Chondrocyte (in vitro differentiated cells): ENCODE measurements at regions not wholly inside any gene's neighbourhood (a gene's known extent, or its start where the extent isn't known, plus 50 kb on each side); places are given as distances from the start of the nearest gene placed in this dataset.

Experiments used
- DNase-seq: peaks from one replicate; pipeline ENCODE4 v3.0.0; 2021; ENCODE audit warnings: mixed read lengths, low spot score
- H3K27ac Mint-ChIP-seq: one replicate; pipeline ENCODE4 v1.8.0; 2021; ENCODE audit warnings: mild to moderate bottlenecking, moderate library complexity, mixed read lengths; ENCODE audit not compliant: unreplicated experiment
- H3K27me3 Mint-ChIP-seq: 2 replicates; pipeline ENCODE4 v1.8.0; 2021; ENCODE audit warnings: low read depth, mixed read lengths
- H3K36me3 Mint-ChIP-seq: 2 replicates; pipeline ENCODE4 v1.8.0; 2021; ENCODE audit warnings: low read depth, mixed read lengths
- H3K4me1 Mint-ChIP-seq: 2 replicates; pipeline ENCODE4 v1.8.0; 2021; ENCODE audit warnings: low read depth, mild to moderate bottlenecking, mixed read lengths
- H3K4me3 Mint-ChIP-seq: one replicate; pipeline ENCODE4 v1.8.0; 2021; ENCODE audit warnings: mild to moderate bottlenecking, moderate library complexity, mixed read lengths; ENCODE audit not compliant: unreplicated experiment
- H3K9me3 Mint-ChIP-seq: 2 replicates; pipeline ENCODE4 v1.8.0; 2021; ENCODE audit warnings: low read depth, mixed read lengths
- CTCF ChIP-seq: fragments of 200-600 bp; sonication (generic); IDR thresholded peaks from 2 replicates; pipeline ENCODE4 v1.5.0; 2021; ENCODE audit warnings: antibody characterized with exemption, mild to moderate bottlenecking, moderate library complexity

- H3K4me3 Mint-ChIP-seq, result no peak overlapping the region
- H3K27ac Mint-ChIP-seq, result no peak overlapping the region
- peaks cover 16% of the 10 kb centered on the region for H3K4me1 Mint-ChIP-seq
These were observed 63.0 kb upstream of the BASP1 start for GRCh38 chr5:17154211-17154996.

GRCh38 chr5:17156463-17156862 lies 61.0 kb upstream of the BASP1 start:
- Mint-ChIP-seq H3K9me3 (no peaks in the 10 kb centered on the region), H3K27ac (no peak overlapping the region)
- no peak for DNase-seq

More at GRCh38 chr5:17154211-17154996, 63.0 kb upstream of the BASP1 start:
- H3K36me3 Mint-ChIP-seq, result no peaks in the 10 kb centered on the region
- H3K9me3 Mint-ChIP-seq, result no peaks in the 10 kb centered on the region
- no peak for TF ChIP-seq CTCF
- no peaks in the 10 kb centered on the region for H3K27me3 Mint-ChIP-seq
- no peak for DNase-seq

GRCh38 chr5:17157294-17157693 lies 60.1 kb upstream of the BASP1 start:
- no peak overlapping the region for H3K4me3 Mint-ChIP-seq
- DNase-seq, result no peak
- TF ChIP-seq CTCF, result no peak

More at GRCh38 chr5:17156463-17156862, 61.0 kb upstream of the BASP1 start:
- no peak for TF ChIP-seq CTCF
- Mint-ChIP-seq H3K36me3 (no peaks in the 10 kb centered on the region), H3K4me1 (peaks cover 15% of the 10 kb centered on the region), H3K4me3 (no peak overlapping the region), H3K27me3 (no peaks in the 10 kb centered on the region)

GRCh38 chr5:17157916-17158529 lies 59.4 kb upstream of the BASP1 start:
- Mint-ChIP-seq H3K27ac (peak overlapping the region; percentile 34), H3K9me3 (no peaks in the 10 kb centered on the region), H3K36me3 (no peaks in the 10 kb centered on the region), H3K4me3 (no peak overlapping the region), H3K4me1 (peaks cover 8% of the 10 kb centered on the region), H3K27me3 (no peaks in the 10 kb centered on the region)
- TF ChIP-seq CTCF, result no peak
- DNase-seq, result no peak

More at GRCh38 chr5:17157294-17157693, 60.1 kb upstream of the BASP1 start:
- H3K9me3 Mint-ChIP-seq, result no peaks in the 10 kb centered on the region
- no peaks in the 10 kb centered on the region for H3K27me3 Mint-ChIP-seq
- no peaks in the 10 kb centered on the region for H3K36me3 Mint-ChIP-seq
- no peak overlapping the region for H3K27ac Mint-ChIP-seq
- peaks cover 8% of the 10 kb centered on the region for H3K4me1 Mint-ChIP-seq

- Mint-ChIP-seq H3K27ac (no peak overlapping the region), H3K36me3 (no peaks in the 10 kb centered on the region), H3K27me3 (no peaks in the 10 kb centered on the region), H3K4me3 (no peak overlapping the region), H3K9me3 (no peaks in the 10 kb centered on the region), H3K4me1 (peaks cover 8% of the 10 kb centered on the region)
- no peak for DNase-seq
- TF ChIP-seq CTCF, result no peak
These were observed 56.7 kb upstream of the BASP1 start for GRCh38 chr5:17160756-17161040.
